HEK293T (cell line): ENCODE measurements at regions not wholly inside any gene's neighbourhood (a gene's known extent, or its start where the extent isn't known, plus 50 kb on each side); places are given as distances from the start of the nearest gene placed in this dataset.

ENCODE experiments used
- BHLHE40 ChIP-seq: fragments of 450-650 bp; IDR thresholded peaks from 2 replicates; pipeline ENCODE4 v1.6.1; 2016; ENCODE audit warnings: mild to moderate bottlenecking, moderate library complexity, borderline replicate concordance
- NFRKB ChIP-seq: fragments of 450-650 bp; IDR thresholded peaks from 2 replicates; pipeline ENCODE4 v1.6.1; 2016; ENCODE audit warnings: mild to moderate bottlenecking, moderate library complexity
- SP1 ChIP-seq: fragments of 450-650 bp; IDR thresholded peaks from 2 replicates; pipeline ENCODE4 v1.6.1; 2017
- TARDBP ChIP-seq: fragments of 450-650 bp; IDR thresholded peaks from 2 replicates; pipeline ENCODE4 v1.6.1; 2016

- no peak for TF ChIP-seq BHLHE40
- TF ChIP-seq SP1, result no peak
- no peak for TF ChIP-seq NFRKB
- TF ChIP-seq TARDBP, result no peak
These were observed 386.5 kb downstream of the INHBA start for GRCh38 chr7:41316410-41316809.
